Testis (tissue), 2 donors: ENCODE measurements at regions not wholly inside any gene's neighbourhood (a gene's known extent, or its start where the extent isn't known, plus 50 kb on each side); places are given as distances from the start of the nearest gene placed in this dataset.

ENCODE experiments used
- CTCF ChIP-seq, 3 experiments: fragments of 450-650 bp in 2 of 3; fragments of 200-600 bp in 1 of 3; sonication (generic) in 1 of 3; IDR thresholded peaks; one replicate each; pipeline ENCODE4 v1.5.1; 2016 to 2019; ENCODE audit warnings: antibody characterized with exemption in 3 of 3, mild to moderate bottlenecking in 2 of 3, moderate library complexity in 1 of 3
- POLR2A ChIP-seq: fragments of 450-650 bp; IDR thresholded peaks from one replicate; pipeline ENCODE4 v1.6.1; 2017; ENCODE audit warnings: antibody characterized with exemption, mild to moderate bottlenecking, moderate library complexity

DNA sequence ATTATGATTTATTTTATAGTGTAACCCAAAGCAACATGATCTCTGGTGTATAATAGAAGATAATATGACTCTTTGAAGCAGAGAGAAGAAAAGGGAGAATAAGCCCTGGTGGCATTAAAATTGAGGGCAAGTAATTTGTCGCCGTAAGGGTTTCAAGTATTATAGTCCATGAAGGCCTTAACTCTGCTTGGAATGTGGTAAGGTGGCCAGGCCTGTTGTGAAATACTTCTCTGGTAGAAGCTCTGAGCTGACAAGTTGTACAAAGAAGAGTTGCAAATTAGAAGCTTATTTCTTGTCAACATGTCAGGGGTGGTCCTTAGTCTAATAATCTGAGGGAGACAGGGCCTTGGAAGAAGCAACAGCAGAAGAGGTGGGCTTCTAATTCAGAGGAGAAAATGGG is 151.7 kb upstream of the HHIP start:
- TF ChIP-seq CTCF (IDR thresholded peaks at IDR 0.05), result no peak
- TF ChIP-seq POLR2A, result no peak
